ENCODE measurements at regions not wholly inside any gene's neighbourhood (a gene's known extent, or its start where the extent isn't known, plus 50 kb on each side); places are given as distances from the start of the nearest gene placed in this dataset.
"Not testable (repeated sequence)": the region's sequence is repeated elsewhere in the genome, so short reads cannot be mapped to it uniquely, and the experiment has no call there.

DNA sequence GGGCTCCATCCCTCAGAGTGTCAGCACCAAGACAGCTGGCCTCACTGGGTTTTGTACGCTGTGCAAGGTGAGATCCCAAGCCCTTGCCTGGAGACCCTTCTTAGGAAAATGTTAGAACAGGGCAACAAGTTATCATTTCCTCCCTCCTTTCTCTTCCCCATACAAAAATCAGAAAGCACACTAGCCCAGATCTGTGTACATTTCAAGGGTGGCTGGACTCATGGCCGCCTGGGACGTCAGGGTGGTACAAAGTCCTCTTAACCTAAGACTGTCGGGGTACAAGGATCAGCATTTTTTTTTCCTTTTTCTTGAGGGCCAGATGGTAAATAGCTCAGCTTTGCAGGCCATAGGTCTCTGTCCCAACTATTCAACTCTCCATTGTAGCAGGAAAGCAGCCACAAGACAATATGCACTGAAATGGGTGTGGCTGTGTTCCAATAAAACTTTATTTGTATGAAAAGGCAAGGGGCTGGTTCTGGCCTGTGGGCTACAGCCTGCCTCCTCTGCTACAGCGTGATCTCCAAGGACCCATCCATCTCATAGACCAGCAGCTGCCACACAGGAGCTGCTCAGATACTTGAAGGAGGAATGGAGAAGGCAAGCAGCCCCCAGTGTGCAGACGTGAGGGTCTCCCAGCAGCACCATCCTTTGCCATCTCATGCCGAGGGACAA is 68.7 kb downstream of the ART5 start:
- not testable (repeated sequence) for TF ChIP-seq CTCF (IDR thresholded peaks at IDR 0.05; ENCODE audit: insufficient read depth, low read length, poor library complexity, severe bottlenecking); EZH2phosphoT487 (conservative IDR thresholded peaks at IDR 0.05; ENCODE audit: low read length)

Data from SU-DHL-6 (cell line).